ENCODE measurements at regions not wholly inside any gene's neighbourhood (a gene's known extent, or its start where the extent isn't known, plus 50 kb on each side); places are given as distances from the start of the nearest gene placed in this dataset.
"Not testable (repeated sequence)": the region's sequence is repeated elsewhere in the genome, so short reads cannot be mapped to it uniquely, and the experiment has no call there.

DNA sequence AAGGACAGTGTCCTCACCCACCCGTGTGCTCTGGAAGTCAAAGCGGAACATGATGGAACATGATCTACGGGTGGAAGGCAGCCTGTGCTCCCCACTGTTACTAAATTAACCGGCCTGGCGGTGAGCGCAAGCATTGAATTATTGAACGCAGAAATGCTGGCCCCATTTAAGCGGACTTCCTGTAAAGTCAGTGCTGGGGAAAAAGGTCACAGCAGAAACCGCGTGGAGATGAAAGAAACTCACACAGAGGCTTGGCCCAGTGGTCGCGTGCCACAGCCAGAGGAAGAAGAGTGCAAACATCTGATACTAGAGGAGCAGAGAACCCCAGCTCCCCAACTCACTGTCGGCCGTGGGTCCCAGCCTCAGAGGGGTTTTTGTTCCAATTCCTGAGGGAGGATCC, 321.2 kb downstream of the ADGRD1 start:
- no peak for DNase-seq

- no peak for DNase-seq
Measured at GRCh38 chr12:131275824-131276223, 322.1 kb downstream of the ADGRD1 start.

DNA sequence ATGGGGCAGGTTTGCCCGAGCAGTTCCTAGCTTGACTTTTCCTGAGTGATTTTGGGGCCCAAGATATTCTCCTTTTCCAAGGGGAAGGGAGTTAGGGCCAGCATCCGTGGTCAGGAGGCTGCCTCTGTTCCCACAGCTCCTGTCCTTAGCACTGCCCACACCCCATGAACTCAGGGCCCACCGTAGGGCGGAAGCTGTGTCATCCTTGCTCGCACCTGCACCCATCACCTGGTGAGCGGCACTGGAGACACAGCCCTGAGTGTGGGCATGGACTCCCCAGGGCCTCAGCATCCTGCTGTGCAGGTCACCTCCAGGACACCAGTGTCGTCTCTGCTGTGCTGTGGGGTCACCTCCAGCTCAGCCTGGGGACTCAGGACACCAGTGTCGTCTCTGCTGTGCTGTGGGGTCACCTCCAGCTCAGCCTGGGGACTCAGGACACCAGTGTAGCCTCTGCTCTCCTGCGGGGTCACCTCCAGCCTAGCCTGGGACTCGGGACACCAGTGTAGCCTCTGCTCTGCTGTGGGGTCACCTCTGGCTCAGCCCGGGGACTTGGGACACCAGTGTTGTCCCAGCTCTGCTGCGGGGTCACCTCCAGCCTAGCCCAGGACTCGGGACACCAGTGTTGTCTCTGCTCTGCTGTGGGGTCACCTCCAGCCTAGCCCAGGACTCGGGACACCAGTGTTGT, 322.9 kb downstream of the ADGRD1 start:
- no peak for DNase-seq

GRCh38 chr12:131277186-131278091, 323.7 kb downstream of the ADGRD1 start:
- DNase-seq = not testable (repeated sequence)

GRCh38 chr12:131278451-131279115, 324.9 kb downstream of the ADGRD1 start:
- not testable (repeated sequence) for DNase-seq

- DNase-seq = no peak
Measured at GRCh38 chr12:131279281-131279921, 325.7 kb downstream of the ADGRD1 start.

DNA sequence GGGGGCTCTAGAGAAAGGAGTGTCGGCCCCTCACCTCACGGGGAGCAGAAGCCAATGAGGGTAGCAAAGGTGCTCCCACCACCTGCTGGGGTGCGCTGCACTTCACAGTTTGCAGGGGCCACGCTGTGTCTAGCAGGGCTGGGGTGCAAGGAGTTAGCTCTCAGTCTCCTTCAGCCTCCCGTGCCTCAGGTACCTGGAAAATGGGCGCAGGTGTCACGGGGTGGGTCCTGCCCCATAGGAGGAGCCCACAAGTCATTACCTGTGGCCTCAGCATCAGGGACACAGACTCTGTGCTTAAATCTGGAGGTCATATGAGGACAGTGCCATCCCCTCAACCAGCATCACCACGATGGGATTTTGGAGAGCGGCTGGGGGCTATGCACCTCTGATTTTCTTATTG, 326.7 kb downstream of the ADGRD1 start:
- DNase-seq = no peak

GRCh38 chr12:131281016-131281415, 327.3 kb downstream of the ADGRD1 start:
- DNase-seq = no peak

- no peak for DNase-seq
Measured at GRCh38 chr12:131282292-131283080, 328.8 kb downstream of the ADGRD1 start.

DNA sequence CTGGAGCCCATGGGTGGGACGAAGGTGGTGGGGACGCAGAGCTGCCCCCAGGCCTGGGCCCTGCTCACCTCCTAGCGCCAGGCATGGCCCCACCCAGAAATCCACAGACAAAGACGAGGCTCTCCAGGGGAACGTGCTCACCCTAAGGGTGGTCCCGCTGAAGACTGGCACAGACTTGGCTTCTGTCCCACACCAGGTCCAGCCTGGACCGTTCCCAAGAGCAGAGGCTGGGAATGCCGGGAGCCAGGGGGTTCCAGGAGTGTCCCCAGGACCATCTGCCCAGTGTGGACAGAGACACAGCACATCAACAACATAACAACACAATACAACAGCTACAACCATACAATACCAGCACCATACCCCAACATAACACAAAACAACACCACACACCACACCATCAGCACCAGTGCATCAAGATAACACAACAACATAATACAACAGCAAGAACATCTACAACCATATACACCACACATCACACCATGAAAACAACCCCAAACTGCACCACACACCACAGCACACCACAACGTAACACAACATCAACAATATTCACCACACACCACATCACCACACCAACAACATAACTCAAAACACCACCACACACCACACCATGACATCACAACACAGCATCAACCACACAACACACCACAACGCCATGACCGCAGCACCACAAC, 329.6 kb downstream of the ADGRD1 start:
- no peak for DNase-seq

DNA sequence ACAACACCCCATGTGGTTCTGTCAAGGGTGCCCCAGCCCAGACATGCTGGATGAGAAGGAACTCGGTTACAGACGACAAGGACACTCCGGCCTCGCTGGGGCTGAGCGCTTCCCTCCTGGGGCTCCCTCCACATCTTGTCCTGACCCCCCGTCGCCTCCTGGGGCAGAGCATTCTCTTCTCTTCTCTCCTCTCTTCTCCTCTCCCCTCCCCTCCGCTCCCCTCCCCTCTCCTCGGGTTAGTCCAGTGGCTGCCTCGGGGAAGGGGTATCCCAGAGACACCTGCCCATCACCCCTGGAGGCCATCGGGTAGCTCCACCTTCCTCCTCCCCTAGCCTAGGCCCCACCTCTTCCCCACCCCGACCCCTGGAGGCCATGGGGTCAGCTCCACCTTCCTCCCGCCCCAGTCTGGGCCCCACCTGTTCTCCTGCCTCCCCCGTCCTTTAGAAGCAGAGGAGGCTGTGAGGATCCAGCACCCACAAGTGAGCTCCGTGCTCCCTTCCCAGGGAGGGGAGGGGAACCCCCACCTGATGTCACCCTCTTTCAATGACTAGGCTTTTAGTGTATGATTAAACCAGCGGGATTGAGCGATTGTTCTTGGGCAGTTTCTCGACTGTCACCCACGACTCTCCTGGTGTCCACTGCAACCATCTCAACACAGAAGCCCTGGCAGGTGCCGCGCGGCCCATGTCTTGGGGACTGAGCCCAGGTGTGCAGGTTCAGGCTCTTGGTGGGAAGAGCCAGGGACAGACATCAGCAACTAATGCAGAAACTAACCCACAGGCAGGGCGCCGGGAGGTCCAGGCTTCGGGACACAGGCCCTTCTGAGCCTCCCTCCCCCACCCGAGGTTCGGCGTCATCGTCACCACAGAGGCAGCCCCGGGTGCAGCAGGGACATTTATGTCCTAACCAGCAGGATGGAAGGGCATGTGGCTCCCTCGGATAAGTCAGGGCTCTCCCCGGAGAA, 330.4 kb downstream of the ADGRD1 start:
- not testable (repeated sequence) for DNase-seq

GRCh38 chr12:131284954-131285904, 331.5 kb downstream of the ADGRD1 start:
- DNase-seq = peak; percentile 33

DNA sequence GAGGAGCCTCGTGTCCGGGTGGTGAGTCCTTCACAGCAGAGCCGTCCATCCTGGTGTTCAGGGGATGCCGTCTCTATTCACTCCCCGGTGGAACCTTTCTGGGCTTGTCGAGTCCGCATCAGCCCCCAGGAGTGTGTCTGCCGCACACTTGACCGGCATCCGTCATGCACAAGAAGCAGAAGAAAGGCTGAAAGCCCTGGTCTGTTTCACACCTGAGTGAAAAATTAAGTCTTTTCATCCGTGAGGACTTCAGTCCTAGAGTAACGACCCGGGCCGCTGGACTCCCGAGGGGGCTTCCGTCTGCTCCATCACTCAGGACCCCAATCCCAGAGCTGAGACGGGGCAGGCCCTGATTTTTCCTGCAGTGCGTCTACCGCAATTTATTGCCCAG, 332.2 kb downstream of the ADGRD1 start:
- DNase-seq = not testable (repeated sequence)

GRCh38 chr12:131286301-131286700, 332.6 kb downstream of the ADGRD1 start:
- not testable (repeated sequence) for DNase-seq

- no peak for DNase-seq
Measured at GRCh38 chr12:131287015-131287937, 333.6 kb downstream of the ADGRD1 start.

DNA sequence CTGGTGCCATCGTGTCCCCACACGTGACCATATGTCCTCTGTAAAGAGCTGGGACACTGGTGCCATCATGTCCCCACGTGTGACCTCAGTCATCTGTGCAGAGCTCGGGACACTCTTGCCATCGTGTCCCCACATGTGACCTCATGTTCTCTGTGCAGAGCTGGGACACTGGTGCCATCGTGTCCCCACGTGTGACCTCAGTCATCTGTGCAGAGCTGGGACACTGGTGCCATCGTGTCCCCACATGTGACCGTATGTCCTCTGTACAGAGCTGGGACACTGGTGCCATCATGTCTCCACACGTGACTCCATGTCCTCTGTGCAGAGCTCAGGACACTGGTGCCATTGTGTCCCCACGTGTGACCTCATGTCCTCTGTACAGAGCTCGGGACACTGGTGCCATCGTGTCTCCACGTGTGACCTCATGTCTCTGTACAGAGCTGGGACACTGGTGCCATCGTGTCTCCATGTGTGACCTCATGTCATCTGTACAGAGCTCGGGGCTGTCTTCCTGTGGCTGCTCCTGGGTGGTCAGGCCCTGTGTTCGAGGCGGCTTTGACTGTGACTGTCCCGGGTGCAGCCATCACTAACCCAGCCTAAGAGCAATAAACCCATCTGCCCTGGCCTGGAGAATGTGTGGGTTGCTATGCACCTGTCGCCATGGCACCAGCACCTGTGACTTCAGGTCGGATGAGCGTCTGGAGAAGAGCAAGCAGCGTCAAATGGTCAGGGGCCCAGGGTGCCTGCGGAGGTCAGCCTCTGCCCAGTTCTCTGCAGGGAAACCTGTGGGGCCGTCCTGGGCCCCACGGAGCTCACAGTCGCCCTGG, 334.4 kb downstream of the ADGRD1 start:
- no peak for DNase-seq

All from skin of body (tissue), 1 donor.